H1 (cell line): ENCODE measurements at regions not wholly inside any gene's neighbourhood (a gene's known extent, or its start where the extent isn't known, plus 50 kb on each side); places are given as distances from the start of the nearest gene placed in this dataset.

ENCODE experiments used
- GTF2F1 ChIP-seq: IDR thresholded peaks from 2 replicates; pipeline ENCODE4 v1.6.1; 2012; ENCODE audit warnings: low read depth, low read length, improper control_type of control experiment, borderline replicate concordance
- PHF8 ChIP-seq: fragments of 200-600 bp; sonication (generic); conservative IDR thresholded peaks from 2 replicates; pipeline ENCODE4 v1.7.1; 2012; ENCODE audit warnings: low read depth, mild to moderate bottlenecking, inconsistent platforms, low read length, moderate library complexity
- RAD21 ChIP-seq, 2 experiments: IDR thresholded peaks in 1 of 2; conservative IDR thresholded peaks in 1 of 2; 2 replicates each; pipeline ENCODE4 v1.6.1; 2011; ENCODE audit warnings: low read depth in 2 of 2, low read length in 2 of 2, improper control_type of control experiment in 1 of 2, inconsistent platforms in 1 of 2, mild to moderate bottlenecking in 1 of 2, moderate library complexity in 1 of 2
- RBBP5 ChIP-seq: IDR thresholded peaks from 2 replicates; pipeline ENCODE4 v1.7.1; 2012; ENCODE audit warnings: low read depth, mild to moderate bottlenecking, inconsistent platforms, low read length, moderate library complexity, borderline replicate concordance
- RXRA ChIP-seq: IDR thresholded peaks from 2 replicates; pipeline ENCODE4 v1.6.1; 2011; ENCODE audit warnings: low read depth, mild to moderate bottlenecking, low read length, moderate library complexity; ENCODE audit not compliant: insufficient read depth
- SP1 ChIP-seq: IDR thresholded peaks from 2 replicates; pipeline ENCODE4 v1.6.1; 2011; ENCODE audit warnings: low read depth, low read length

- TF ChIP-seq GTF2F1 (no peak), PHF8 (no peak), RAD21 (IDR thresholded peaks at IDR 0.05 in 1 of 2, conservative IDR thresholded peaks at IDR 0.05 in 1 of 2; ENCODE audit: low read depth in 2 of 2, low read length in 2 of 2) (no peak), SP1 (no peak), RBBP5 (no peak), RXRA (no peak)
These were observed 261.8 kb downstream of the DCDC2C start (continued) for GRCh38 chr2:3965211-3965610.
